Stimulated activated CD4-positive, alpha-beta T cell treated with anti-CD3 and anti-CD28 coated beads, Interleukin-2, amount 100 ng/mL, for 48 hours (primary cell): ENCODE measurements at regions not wholly inside any gene's neighbourhood (a gene's known extent, or its start where the extent isn't known, plus 50 kb on each side); places are given as distances from the start of the nearest gene placed in this dataset.

Experiments
- DNase-seq, 2 donors: peaks; one replicate each; pipeline ENCODE4 v3.0.0-alpha.2; 2020

- DNase-seq = no peak
Measured at GRCh38 chr12:58496411-58497190, 423.7 kb downstream of the LRIG3 start.

GRCh38 chr12:58500399-58500798 lies 419.9 kb downstream of the LRIG3 start:
- DNase-seq = no peak

- no peak for DNase-seq
Measured at GRCh38 chr12:58502226-58502625, 418.1 kb downstream of the LRIG3 start.

- no peak for DNase-seq
Measured at GRCh38 chr12:58502841-58503240, 417.5 kb downstream of the LRIG3 start.

GRCh38 chr12:58503731-58504130 lies 416.6 kb downstream of the LRIG3 start:
- DNase-seq = no peak

DNA sequence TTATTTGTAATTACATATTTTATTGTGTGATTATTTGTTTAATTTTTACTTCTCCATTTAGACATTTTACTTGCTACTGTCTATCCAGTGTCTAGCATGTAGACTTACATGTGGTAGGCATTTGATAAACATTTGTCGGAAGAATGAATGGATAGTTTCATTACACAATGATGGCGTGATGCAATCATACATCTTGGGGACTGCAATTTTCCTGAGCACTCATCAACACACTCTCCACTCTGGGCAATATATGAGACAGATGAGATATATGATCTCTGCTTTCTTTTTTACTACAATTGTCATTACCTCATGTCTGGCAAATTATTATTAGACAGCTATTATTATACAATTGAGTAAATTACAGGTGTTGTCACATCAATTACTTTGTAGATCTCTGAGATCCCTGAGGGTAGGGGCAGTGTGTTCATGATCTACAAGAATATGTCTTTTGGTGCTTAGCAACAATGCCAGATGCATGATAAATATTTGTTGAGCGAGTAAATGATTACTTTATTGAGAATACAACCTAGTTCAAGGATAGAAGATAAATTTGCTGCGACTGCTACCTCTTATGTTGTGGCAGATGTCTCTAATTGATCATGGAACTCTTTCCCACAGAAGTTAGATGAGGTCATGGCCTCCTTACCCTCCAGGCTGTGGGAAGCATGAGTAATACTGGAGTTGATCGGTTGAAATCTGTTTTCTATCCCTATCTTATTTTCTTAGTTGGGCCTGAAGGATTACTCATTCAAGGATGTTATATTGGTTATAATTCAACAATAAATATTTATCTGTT lies 416.0 kb downstream of the LRIG3 start:
- no peak for DNase-seq

DNA sequence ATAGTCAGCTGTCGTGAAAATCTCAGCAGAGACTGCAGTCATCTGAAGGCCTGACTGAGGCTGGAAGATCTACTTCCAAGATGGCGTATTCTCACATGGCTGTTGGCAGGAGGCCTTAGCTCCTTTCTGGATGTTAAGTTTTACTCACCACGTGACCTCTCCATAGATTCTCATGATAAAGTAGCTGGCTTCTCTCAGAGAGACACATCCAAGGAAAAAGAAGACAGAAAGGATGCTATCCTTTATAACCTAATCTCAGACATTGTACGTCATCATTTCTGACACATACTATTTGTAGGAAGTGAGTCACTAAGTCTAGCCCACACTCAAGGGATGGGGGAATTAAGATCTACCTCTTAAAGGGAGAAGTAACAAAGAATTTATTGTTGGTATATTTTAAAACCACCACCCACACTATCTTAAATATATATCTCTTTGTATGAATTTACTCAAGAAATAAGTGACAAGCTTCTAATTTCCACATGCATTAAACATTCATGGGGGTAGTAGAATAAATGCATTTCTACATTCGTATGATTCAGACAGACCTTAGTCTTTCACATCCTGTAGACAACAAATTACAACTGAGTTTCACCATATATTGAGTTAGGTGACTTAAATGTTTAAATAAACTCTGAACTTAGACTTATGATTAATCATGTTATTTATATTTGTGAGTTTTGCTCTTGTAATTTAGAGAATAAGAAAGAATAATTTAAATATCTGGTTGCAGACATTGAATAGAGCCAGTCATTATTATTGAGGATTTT lies 411.0 kb downstream of the LRIG3 start:
- DNase-seq = no peak

- DNase-seq = no peak
Measured at GRCh38 chr12:58513301-58513834, 406.9 kb downstream of the LRIG3 start.

DNA sequence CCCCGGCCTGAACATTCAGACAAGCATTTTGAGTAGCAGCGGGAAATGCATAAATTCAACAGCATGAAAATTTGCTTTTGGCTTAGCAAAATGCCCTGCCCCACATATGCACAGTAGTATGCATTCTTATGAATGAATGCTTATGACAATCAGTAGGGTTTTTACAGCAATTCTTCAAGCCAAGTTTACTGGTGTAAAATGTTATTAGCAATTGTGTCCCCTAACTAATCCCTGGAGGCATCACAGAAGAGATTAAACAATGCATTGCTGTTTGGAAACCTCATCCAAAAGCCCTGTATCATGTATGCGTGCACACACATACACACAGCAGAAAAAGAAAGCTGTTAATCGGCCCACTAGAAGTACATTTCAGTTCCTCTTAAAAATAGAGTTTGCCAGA lies 406.5 kb downstream of the LRIG3 start:
- no peak for DNase-seq

DNA sequence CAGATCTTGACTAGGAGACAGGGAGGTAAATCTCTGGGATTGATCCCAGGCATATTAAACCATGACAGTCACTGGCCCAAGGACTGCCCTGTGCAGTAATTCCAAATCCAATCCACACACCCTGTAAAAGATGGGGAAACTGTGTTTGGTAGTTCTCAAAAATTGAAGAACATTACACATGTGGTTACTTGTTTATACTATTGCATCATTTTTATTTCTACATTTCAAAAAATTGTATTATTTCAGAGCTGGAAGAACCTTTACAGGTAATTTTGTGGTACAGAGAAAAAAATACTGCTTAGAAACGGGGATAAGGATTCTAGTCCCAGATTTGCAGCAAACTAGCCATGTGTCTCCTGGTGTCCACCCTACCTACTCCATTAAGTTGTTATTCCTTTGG lies 400.5 kb downstream of the LRIG3 start:
- DNase-seq = no peak

- DNase-seq = no peak
Measured at GRCh38 chr12:58521152-58521551, 399.2 kb downstream of the LRIG3 start.

DNA sequence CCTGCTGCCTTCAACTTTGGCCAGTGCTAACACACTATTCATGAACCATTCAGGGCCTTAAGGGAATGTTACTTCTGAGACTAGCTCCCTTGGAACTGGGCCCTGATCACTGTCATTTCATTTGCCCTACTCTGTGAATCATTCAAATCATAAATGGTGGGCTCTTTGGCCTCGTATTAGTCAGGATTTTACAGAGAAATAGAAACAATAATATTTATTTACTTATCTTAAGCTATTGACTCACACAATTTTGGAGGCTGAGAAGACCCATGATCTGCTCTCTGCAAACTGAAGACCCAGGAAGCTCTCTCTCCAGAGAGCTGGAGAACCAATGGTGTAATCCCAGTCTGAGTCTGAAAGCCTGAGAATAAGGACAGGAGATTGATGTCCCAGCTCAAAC lies 398.5 kb downstream of the LRIG3 start:
- no peak for DNase-seq

DNA sequence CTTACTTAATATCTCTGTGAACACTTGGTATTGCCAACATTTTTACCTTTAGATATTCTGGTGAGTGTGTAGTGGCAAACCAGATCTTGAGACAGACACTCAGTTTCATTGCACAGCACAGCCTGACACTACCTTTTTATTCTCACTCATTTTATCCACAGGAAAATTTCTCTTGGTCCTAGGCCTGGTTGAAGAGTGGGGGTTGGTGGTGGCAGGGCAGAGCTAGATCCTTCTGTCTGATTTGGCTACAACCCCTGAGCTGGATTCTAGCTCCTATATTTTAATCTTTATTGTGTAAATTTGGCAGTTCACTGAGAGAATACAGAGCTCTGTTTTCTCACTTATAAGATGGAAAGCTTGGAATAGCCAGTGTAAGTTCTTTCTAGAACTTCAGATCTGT lies 396.9 kb downstream of the LRIG3 start:
- DNase-seq = no peak

GRCh38 chr12:58528271-58528670 lies 392.0 kb downstream of the LRIG3 start:
- DNase-seq = no peak

DNA sequence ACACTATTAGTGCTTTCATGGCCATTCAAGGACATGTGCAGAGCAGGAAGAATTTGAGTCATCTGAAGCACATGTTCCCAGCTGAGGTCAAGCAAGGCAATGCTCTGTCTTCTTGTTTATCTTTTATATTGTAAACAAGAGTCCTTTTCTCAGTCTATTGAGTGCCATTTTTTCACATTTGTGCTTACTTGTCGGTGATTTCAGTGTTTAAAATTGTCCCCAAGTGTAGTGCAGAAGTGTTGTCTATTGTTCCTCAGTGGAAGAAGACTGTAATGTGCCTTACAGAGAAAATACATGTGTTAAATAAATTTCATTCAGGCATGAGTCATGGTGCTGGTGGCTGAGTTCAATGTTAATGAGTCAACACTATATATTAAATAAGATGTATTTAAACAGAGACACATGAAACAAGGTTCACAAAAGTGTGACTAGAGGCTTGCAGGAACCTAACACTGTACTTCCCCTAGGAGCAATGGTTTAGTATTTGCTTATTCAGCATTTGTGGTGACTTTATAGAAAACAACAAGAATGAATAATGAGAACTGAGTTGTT lies 391.1 kb downstream of the LRIG3 start:
- DNase-seq = no peak

- DNase-seq = no peak
Measured at GRCh38 chr12:58529897-58530741, 390.2 kb downstream of the LRIG3 start.

GRCh38 chr12:58530742-58531062 lies 389.6 kb downstream of the LRIG3 start:
- no peak for DNase-seq

DNA sequence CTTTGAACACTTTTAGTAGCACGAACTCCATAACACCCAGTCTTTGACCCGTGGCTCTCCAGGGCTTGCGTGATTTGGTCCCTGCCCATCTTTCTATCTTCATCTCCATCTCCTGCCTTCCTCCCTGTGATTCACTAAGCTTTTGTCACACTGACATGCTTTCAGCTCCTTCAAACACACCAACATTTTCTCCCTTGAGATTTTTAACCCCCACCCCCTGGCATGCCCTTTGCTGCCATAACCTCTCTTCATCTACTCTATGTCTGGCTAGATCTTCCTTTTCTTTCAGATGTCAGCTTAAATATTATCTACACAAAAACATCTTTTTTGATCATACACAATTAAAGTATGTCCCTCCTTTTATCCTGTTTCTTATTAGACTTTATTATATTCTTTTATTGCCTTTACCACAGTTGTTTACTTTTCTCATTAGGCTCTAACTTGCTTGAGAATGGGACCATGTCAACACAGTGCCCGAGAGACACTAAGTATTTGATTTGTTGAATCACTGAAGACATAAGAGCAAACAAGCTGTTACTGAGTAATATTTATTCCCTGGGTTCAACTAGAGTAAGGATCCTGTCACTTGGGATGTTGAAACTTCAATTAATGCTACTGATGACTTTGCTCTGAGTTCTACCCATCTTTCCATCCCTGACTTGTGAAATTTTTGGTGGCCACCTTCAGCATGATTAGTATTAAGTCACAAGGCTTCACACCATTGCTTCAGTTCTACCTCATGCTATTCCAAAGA lies 387.3 kb downstream of the LRIG3 start:
- DNase-seq = no peak

DNA sequence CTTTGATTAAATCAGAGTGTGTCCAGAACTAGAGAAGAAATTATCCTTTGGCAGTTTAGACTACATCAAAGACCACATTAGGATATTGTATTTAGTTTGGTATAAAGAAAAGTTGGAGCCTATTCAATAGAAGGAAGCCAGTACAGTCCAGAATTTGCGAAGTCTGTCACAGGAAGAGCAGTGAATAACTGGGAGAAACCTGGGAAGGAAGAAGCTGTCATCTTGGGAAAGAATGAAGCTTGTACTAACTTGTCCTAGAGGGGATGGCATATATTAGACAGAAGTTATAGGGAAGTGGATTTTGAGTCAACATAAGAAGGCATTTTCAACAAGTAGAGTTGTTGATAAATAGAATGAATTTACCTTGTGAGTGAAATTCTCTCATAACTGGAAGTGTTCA lies 386.7 kb downstream of the LRIG3 start:
- no peak for DNase-seq

- DNase-seq = no peak
Measured at GRCh38 chr12:58537278-58537677, 383.0 kb downstream of the LRIG3 start.

GRCh38 chr12:58539295-58539694 lies 381.0 kb downstream of the LRIG3 start:
- no peak for DNase-seq
